ENCODE measurements at regions not wholly inside any gene's neighbourhood (a gene's known extent, or its start where the extent isn't known, plus 50 kb on each side); places are given as distances from the start of the nearest gene placed in this dataset.

GRCh38 chr21:23694390-23694789 is 1912.9 kb downstream of the MRPL39 start:
- Histone ChIP-seq H3K4me2 (no peak overlapping the region), H2AFZ (no peak overlapping the region), H3K36me3 (ENCODE audit: insufficient read depth) (no peaks in the 10 kb centered on the region), H3K9me2 (ENCODE audit: insufficient read depth) (no peaks in the 10 kb centered on the region), H4K20me1 (replicated peaks; ENCODE audit: insufficient read depth) (no peaks in the 10 kb centered on the region), H3K27ac (ENCODE audit: low read depth) (no peak overlapping the region), H3F3A (replicated peaks; ENCODE audit: low read depth) (no peaks in the 10 kb centered on the region), H3K4me3 (no peak overlapping the region), H3K27me3 (ENCODE audit: insufficient read depth) (no peaks in the 10 kb centered on the region), H3K4me1 (ENCODE audit: insufficient read depth) (no peaks in the 10 kb centered on the region), H3K79me2 (replicated peaks; ENCODE audit: insufficient read depth) (no peaks in the 10 kb centered on the region)
- Mint-ChIP-seq H3K36me3 (ENCODE audit: low read depth) (peaks cover 9% of the 10 kb centered on the region), H3K9me3 (peaks cover 57% of the 10 kb centered on the region), H3K4me1 (no peaks in the 10 kb centered on the region; the same call in 2 of the 3 replicates), H3K27me3 (ENCODE audit: insufficient read depth, low read depth, poor library complexity) (no peaks in the 10 kb centered on the region), H3K4me3 (no peak overlapping the region), H3K27ac (no peak overlapping the region)
- TF ChIP-seq POLR2AphosphoS5 (IDR thresholded peaks at IDR 0.05; ENCODE audit: low read depth) (no peak), ETS1 (IDR thresholded peaks at IDR 0.05) (no peak), EZH2phosphoT487 (IDR thresholded peaks at IDR 0.05; ENCODE audit: unreplicated experiment) (no peak), ZNF331 (CRISPR knock-in tag; IDR thresholded peaks at IDR 0.05; ENCODE audit: low read depth) (no peak), ZNF462 (CRISPR knock-in tag; IDR thresholded peaks at IDR 0.05) (no peak), ZNF114 (CRISPR knock-in tag; IDR thresholded peaks at IDR 0.05) (no peak), JUNB (IDR thresholded peaks at IDR 0.05; ENCODE audit: unreplicated experiment) (no peak), CREB1 (CRISPR knock-in tag; IDR thresholded peaks at IDR 0.05; ENCODE audit: low read depth) (no peak), NANOG (IDR thresholded peaks at IDR 0.05; ENCODE audit: borderline replicate concordance) (no peak), STAT1 (IDR thresholded peaks at IDR 0.05; ENCODE audit: unreplicated experiment) (no peak), EZH2 (IDR thresholded peaks at IDR 0.05; ENCODE audit: low read depth, unreplicated experiment) (no peak), REST (IDR thresholded peaks at IDR 0.05; ENCODE audit: unreplicated experiment) (no peak), CTCF (conservative IDR thresholded peaks at IDR 0.05; ENCODE audit: low read depth in 2 of 2) (no peak)
- DNase-seq (ENCODE audit: low spot score), result no peak
- ATAC-seq, result no peak

Data from GM23338 (cell line).